ENCODE measurements at regions not wholly inside any gene's neighbourhood (a gene's known extent, or its start where the extent isn't known, plus 50 kb on each side); places are given as distances from the start of the nearest gene placed in this dataset.

DNA sequence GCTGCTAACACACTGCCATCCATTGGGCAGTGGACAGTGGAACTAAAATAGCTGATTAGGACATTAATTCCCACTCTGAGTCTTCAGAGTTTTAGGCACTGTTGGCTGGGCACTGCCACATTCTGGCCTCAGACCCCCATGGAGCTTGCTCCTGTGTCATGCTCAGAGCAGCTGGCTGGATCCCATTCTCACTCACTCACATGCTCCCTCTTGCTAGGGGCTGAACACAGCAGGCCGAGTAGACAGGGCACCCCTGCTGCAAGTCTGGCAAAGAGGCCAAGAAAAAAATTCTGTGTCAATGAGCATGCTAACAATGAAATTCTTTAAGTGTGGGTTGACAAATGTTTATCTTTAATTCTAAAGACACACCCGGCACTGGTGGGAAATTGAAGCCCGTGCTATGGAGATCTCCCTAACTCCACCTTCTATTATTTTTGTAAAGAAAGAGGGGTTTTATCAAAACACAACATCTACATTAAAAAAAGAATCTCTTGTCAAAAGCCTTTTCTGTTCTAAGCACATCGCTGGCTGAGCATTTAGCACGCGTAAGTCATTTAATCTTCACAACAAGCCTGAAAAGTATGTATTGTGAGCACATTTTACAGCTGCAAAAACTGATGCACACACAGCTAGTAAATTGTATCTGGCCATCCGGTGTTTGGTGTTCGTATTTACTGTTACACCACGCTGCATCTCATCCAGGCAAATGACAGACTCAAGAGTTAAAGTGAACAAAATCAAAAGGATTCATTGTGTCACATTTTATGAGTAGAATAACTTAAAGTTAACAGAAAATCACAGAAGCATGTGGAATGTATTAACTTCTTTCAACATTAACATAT lies 362.1 kb downstream of the PLOD2 start:
- TF ChIP-seq, protein P1, sequence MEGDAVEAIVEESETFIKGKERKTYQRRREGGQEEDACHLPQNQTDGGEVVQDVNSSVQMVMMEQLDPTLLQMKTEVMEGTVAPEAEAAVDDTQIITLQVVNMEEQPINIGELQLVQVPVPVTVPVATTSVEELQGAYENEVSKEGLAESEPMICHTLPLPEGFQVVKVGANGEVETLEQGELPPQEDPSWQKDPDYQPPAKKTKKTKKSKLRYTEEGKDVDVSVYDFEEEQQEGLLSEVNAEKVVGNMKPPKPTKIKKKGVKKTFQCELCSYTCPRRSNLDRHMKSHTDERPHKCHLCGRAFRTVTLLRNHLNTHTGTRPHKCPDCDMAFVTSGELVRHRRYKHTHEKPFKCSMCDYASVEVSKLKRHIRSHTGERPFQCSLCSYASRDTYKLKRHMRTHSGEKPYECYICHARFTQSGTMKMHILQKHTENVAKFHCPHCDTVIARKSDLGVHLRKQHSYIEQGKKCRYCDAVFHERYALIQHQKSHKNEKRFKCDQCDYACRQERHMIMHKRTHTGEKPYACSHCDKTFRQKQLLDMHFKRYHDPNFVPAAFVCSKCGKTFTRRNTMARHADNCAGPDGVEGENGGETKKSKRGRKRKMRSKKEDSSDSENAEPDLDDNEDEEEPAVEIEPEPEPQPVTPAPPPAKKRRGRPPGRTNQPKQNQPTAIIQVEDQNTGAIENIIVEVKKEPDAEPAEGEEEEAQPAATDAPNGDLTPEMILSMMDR (conservative IDR thresholded peaks at IDR 0.05) = no peak
- H2BK12ac ChIP-seq (ENCODE audit: insufficient read length, low read depth, low read length) = no peak overlapping the region
- Mint-ChIP-seq H3K4me3 (no peak overlapping the region), H3K9me3 (peaks cover 7 to 12% of the 10 kb centered on the region in 2 experiments; a peak in 3 of 5 replicates), H3K36me3 (ENCODE audit: insufficient read depth in 1 of 3, low read depth in 3 of 3) (peaks cover 2 to 18% (median 8%) of the 10 kb centered on the region in 3 experiments), H3K27me3 (ENCODE audit: low read depth) (no peaks in the 10 kb centered on the region), H3K27ac (peak overlapping the region in 1 of 3 experiments; percentile 11; a peak in 2 of 7 replicates), H3K4me1 (peaks cover 25 to 33% of the 10 kb centered on the region in 2 experiments)
- no peak overlapping the region for H2AK5ac ChIP-seq (ENCODE audit: insufficient read length, low read length)
- peak; percentile 42 for DNase-seq
- H4K8ac ChIP-seq (replicated peaks; ENCODE audit: insufficient read length, low read depth, low read length) = no peak overlapping the region
- H4K5ac ChIP-seq (ENCODE audit: insufficient read length, low read depth, low read length) = no peak overlapping the region
- no peak overlapping the region for H2BK15ac ChIP-seq (ENCODE audit: low read depth, low read length)
- H3K27me3 ChIP-seq (ENCODE audit: insufficient read depth, low read length) = no peaks in the 10 kb centered on the region
- H3K4me1 ChIP-seq (ENCODE audit: insufficient read depth, low read length) = no peaks in the 10 kb centered on the region; the same call in 1 of the 2 replicates
- peak overlapping the region; percentile 63 for H3K18ac ChIP-seq (ENCODE audit: insufficient read length, low read depth, low read length)
- no peaks in the 10 kb centered on the region for H3K79me2 ChIP-seq (ENCODE audit: insufficient read depth, low read length)
- H3K27ac ChIP-seq (ENCODE audit: insufficient read length, low read depth, low read length) = no peak overlapping the region
- H3K9ac ChIP-seq (ENCODE audit: extremely low read depth, insufficient read length, low read length) = no peak overlapping the region
- no peak overlapping the region for H3K4ac ChIP-seq (ENCODE audit: low read depth, low read length)
- no peaks in the 10 kb centered on the region for H3K23me2 ChIP-seq (ENCODE audit: insufficient read length, low read depth, low read length, poor library complexity, severe bottlenecking)
- WGBS (ENCODE audit: extremely low coverage, insufficient read length, low lambda C conversion rate) = no CpG with 5 or more reads among the region's 9 CpGs
- no peaks in the 10 kb centered on the region for H3K79me1 ChIP-seq (ENCODE audit: insufficient read depth, low read depth, low read length, poor library complexity, severe bottlenecking)
- no peak overlapping the region for H2BK120ac ChIP-seq (ENCODE audit: low read depth, low read length, poor library complexity, severe bottlenecking)
- H2AFZ ChIP-seq (ENCODE audit: low read length) = no peak overlapping the region
- H3K56ac ChIP-seq (ENCODE audit: insufficient read length, low read depth, low read length) = no peak overlapping the region
- no peak overlapping the region for H2BK5ac ChIP-seq (ENCODE audit: insufficient read length, low read length)
- H3K14ac ChIP-seq (ENCODE audit: insufficient read depth, low read length) = no peak overlapping the region
- no peak overlapping the region for H3T11ph ChIP-seq (ENCODE audit: low read length)
- no peak overlapping the region for H2BK20ac ChIP-seq (ENCODE audit: low read depth, low read length, poor library complexity, severe bottlenecking)
- H4K91ac ChIP-seq (ENCODE audit: insufficient read length, low read depth, low read length) = no peak overlapping the region
- H3K9me3 ChIP-seq (ENCODE audit: control insufficient read depth, low read depth, low read length) = no peaks in the 10 kb centered on the region
- H3K4me2 ChIP-seq (ENCODE audit: insufficient read depth, insufficient read length, low read length) = no peak overlapping the region
- H3K23ac ChIP-seq (ENCODE audit: insufficient read length, low read depth, low read length) = no peak overlapping the region
- no peaks in the 10 kb centered on the region for H4K20me1 ChIP-seq (ENCODE audit: control insufficient read depth, insufficient read depth, insufficient read length)

Data from H9 (cell line).